Neural cell (in vitro differentiated cells): ENCODE measurements at regions not wholly inside any gene's neighbourhood (a gene's known extent, or its start where the extent isn't known, plus 50 kb on each side); places are given as distances from the start of the nearest gene placed in this dataset.

Source experiments
- H2AFZ ChIP-seq: fragments of 200-600, 300-800 bp; sonication (generic), shearing (Covaris generic); 2 replicates; pipeline ENCODE4 v1.6.0; 2014; ENCODE audit warnings: low read depth, mild to moderate bottlenecking, antibody characterized with exemption, low read length, moderate library complexity
- H3F3A ChIP-seq: fragments of 200-600 bp; shearing (Covaris generic); 2 replicates; pipeline ENCODE4 v1.6.1; 2016; ENCODE audit warnings: mild to moderate bottlenecking, moderate library complexity, mixed read lengths, antibody characterized with exemption, low read length; ENCODE audit not compliant: insufficient read depth, poor library complexity, severe bottlenecking
- H3K27ac ChIP-seq: fragments of 200-600, 300-800 bp; sonication (generic), shearing (Covaris generic); 2 replicates; pipeline ENCODE4 v1.5.1; 2014; ENCODE audit warnings: mild to moderate bottlenecking, low read length, moderate library complexity
- H3K27me3 ChIP-seq: fragments of 300-800, 200-600 bp; sonication (generic), shearing (Covaris generic); 2 replicates; pipeline ENCODE4 v1.6.0; 2014; ENCODE audit warnings: mild to moderate bottlenecking, low read depth, low read length, moderate library complexity; ENCODE audit not compliant: insufficient read depth
- H3K36me3 ChIP-seq: fragments of 300-800, 200-600 bp; sonication (generic), shearing (Covaris generic); 2 replicates; pipeline ENCODE4 v1.5.1; 2014; ENCODE audit warnings: mild to moderate bottlenecking, antibody characterized with exemption, low read length, moderate library complexity; ENCODE audit not compliant: insufficient read depth
- H3K4me2 ChIP-seq: fragments of 300-800, 200-600 bp; sonication (generic), shearing (Covaris generic); 2 replicates; pipeline ENCODE4 v1.6.0; 2014; ENCODE audit warnings: mild to moderate bottlenecking, low read length
- H3K4me3 ChIP-seq: fragments of 300-800, 200-600 bp; sonication (generic), shearing (Covaris generic); 2 replicates; pipeline ENCODE4 v1.5.1; 2014; ENCODE audit warnings: mild to moderate bottlenecking, low read length, moderate library complexity
- H3K79me2 ChIP-seq: fragments of 200-600 bp; shearing (Covaris generic); replicated peaks from 2 replicates; pipeline ENCODE4 v1.6.0; 2014; ENCODE audit warnings: mild to moderate bottlenecking, low read length, moderate library complexity; ENCODE audit not compliant: insufficient read depth
- H3K9ac ChIP-seq: fragments of 300-800, 200-600 bp; sonication (generic), shearing (Covaris generic); 2 replicates; pipeline ENCODE4 v1.6.1; 2016; ENCODE audit warnings: mild to moderate bottlenecking, low read length, mixed read lengths
- H3K9me2 ChIP-seq: fragments of 200-600 bp; shearing (Covaris generic); 2 replicates; pipeline ENCODE4 v1.6.1; 2016; ENCODE audit warnings: mild to moderate bottlenecking, low read length, mixed read lengths; ENCODE audit not compliant: insufficient read depth
- H3K9me3 ChIP-seq: fragments of 200-600, 300-800 bp; sonication (generic), shearing (Covaris generic); 2 replicates; pipeline ENCODE4 v1.6.1; 2016; ENCODE audit warnings: mild to moderate bottlenecking, mixed run types, low read length, moderate library complexity, mixed read lengths
- H4K20me1 ChIP-seq: fragments of 200-600 bp; shearing (Covaris generic); 2 replicates; pipeline ENCODE4 v1.6.1; 2016; ENCODE audit warnings: mild to moderate bottlenecking, mixed run types; ENCODE audit not compliant: insufficient read depth
- EP300 ChIP-seq: fragments of 450-650 bp; conservative IDR thresholded peaks from 2 replicates; pipeline ENCODE4 v1.6.1; 2014; ENCODE audit warnings: antibody characterized with exemption, mild to moderate bottlenecking, moderate library complexity; ENCODE audit not compliant: poor library complexity, severe bottlenecking
- EZH2 ChIP-seq: fragments of 200-600, 300-800 bp; shearing (Covaris generic), sonication (generic); IDR thresholded peaks from 2 replicates; pipeline ENCODE4 v1.6.1; 2014; ENCODE audit warnings: antibody characterized with exemption, low read length, borderline replicate concordance, mild to moderate bottlenecking; ENCODE audit not compliant: insufficient read depth, poor library complexity, severe bottlenecking
- MXI1 ChIP-seq: fragments of 450-650 bp; conservative IDR thresholded peaks from 2 replicates; pipeline ENCODE4 v1.6.1; 2014; ENCODE audit warnings: antibody characterized with exemption, mild to moderate bottlenecking; ENCODE audit not compliant: poor library complexity, severe bottlenecking
- POLR2AphosphoS5 ChIP-seq: IDR thresholded peaks from 2 replicates; pipeline ENCODE4 v1.6.1; 2012
- RAD21 ChIP-seq: fragments of 450-650 bp; conservative IDR thresholded peaks from 2 replicates; pipeline ENCODE4 v1.6.1; 2014; ENCODE audit warnings: antibody characterized with exemption, mild to moderate bottlenecking, moderate library complexity
- SMC3 ChIP-seq: fragments of 450-650 bp; conservative IDR thresholded peaks from 2 replicates; pipeline ENCODE4 v1.6.1; 2014; ENCODE audit warnings: antibody characterized with exemption, mild to moderate bottlenecking, moderate library complexity; ENCODE audit not compliant: poor library complexity
- TAF1 ChIP-seq: IDR thresholded peaks from 2 replicates; pipeline ENCODE4 v1.6.1; 2012; ENCODE audit warnings: low read depth
- TF ChIP-seq, protein P1 (sequence below): IDR thresholded peaks from 2 replicates; pipeline ENCODE4 v1.6.1; 2012; ENCODE audit warnings: borderline replicate concordance
- TF ChIP-seq, protein P2 (sequence below): fragments of 450-650 bp; IDR thresholded peaks from 2 replicates; pipeline ENCODE4 v1.5.1; 2014; ENCODE audit warnings: antibody characterized with exemption, mild to moderate bottlenecking, moderate library complexity; ENCODE audit not compliant: poor library complexity, severe bottlenecking

- Histone ChIP-seq H3K9ac (no peak overlapping the region), H3K27me3 (no peaks in the 10 kb centered on the region), H2AFZ (no peak overlapping the region), H3F3A (no peaks in the 10 kb centered on the region), H3K4me3 (no peak overlapping the region), H3K4me2 (no peak overlapping the region), H3K27ac (no peak overlapping the region), H3K36me3 (no peaks in the 10 kb centered on the region), H3K9me2 (no peaks in the 10 kb centered on the region), H3K79me2 (no peaks in the 10 kb centered on the region), H3K9me3 (no peaks in the 10 kb centered on the region), H4K20me1 (no peaks in the 10 kb centered on the region)
- TF ChIP-seq POLR2AphosphoS5, result no peak
These were observed 672.4 kb downstream of the HTR1B start for GRCh38 chr6:76790881-76791280.

- Histone ChIP-seq H3K9me2 (no peaks in the 10 kb centered on the region), H2AFZ (no peak overlapping the region), H3K4me3 (no peak overlapping the region), H3K4me2 (no peak overlapping the region), H3K9ac (no peak overlapping the region), H3K79me2 (no peaks in the 10 kb centered on the region), H3K9me3 (no peaks in the 10 kb centered on the region), H3F3A (no peaks in the 10 kb centered on the region), H3K27ac (no peak overlapping the region), H3K27me3 (no peaks in the 10 kb centered on the region), H3K36me3 (no peaks in the 10 kb centered on the region), H4K20me1 (no peaks in the 10 kb centered on the region)
- TF ChIP-seq EP300 (no peak), TAF1 (no peak), SMC3 (no peak), RAD21 (no peak)
- TF ChIP-seq, protein P1, sequence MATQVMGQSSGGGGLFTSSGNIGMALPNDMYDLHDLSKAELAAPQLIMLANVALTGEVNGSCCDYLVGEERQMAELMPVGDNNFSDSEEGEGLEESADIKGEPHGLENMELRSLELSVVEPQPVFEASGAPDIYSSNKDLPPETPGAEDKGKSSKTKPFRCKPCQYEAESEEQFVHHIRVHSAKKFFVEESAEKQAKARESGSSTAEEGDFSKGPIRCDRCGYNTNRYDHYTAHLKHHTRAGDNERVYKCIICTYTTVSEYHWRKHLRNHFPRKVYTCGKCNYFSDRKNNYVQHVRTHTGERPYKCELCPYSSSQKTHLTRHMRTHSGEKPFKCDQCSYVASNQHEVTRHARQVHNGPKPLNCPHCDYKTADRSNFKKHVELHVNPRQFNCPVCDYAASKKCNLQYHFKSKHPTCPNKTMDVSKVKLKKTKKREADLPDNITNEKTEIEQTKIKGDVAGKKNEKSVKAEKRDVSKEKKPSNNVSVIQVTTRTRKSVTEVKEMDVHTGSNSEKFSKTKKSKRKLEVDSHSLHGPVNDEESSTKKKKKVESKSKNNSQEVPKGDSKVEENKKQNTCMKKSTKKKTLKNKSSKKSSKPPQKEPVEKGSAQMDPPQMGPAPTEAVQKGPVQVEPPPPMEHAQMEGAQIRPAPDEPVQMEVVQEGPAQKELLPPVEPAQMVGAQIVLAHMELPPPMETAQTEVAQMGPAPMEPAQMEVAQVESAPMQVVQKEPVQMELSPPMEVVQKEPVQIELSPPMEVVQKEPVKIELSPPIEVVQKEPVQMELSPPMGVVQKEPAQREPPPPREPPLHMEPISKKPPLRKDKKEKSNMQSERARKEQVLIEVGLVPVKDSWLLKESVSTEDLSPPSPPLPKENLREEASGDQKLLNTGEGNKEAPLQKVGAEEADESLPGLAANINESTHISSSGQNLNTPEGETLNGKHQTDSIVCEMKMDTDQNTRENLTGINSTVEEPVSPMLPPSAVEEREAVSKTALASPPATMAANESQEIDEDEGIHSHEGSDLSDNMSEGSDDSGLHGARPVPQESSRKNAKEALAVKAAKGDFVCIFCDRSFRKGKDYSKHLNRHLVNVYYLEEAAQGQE, result no peak
These were observed 673.1 kb downstream of the HTR1B start for GRCh38 chr6:76790045-76790796.

- no peaks in the 10 kb centered on the region for H3K36me3 ChIP-seq
- no peak overlapping the region for H3K4me3 ChIP-seq
- H3K79me2 ChIP-seq, result no peaks in the 10 kb centered on the region
- H3F3A ChIP-seq, result no peaks in the 10 kb centered on the region
- no peak overlapping the region for H3K4me2 ChIP-seq
- no peaks in the 10 kb centered on the region for H3K27me3 ChIP-seq
- no peaks in the 10 kb centered on the region for H4K20me1 ChIP-seq
- H2AFZ ChIP-seq, result no peak overlapping the region
- H3K9ac ChIP-seq, result no peak overlapping the region
- H3K9me3 ChIP-seq, result no peaks in the 10 kb centered on the region
- H3K9me2 ChIP-seq, result no peaks in the 10 kb centered on the region
- no peak overlapping the region for H3K27ac ChIP-seq
- TF ChIP-seq EP300 (no peak), SMC3 (no peak)
These were observed 673.7 kb downstream of the HTR1B start for GRCh38 chr6:76789580-76789979.

GRCh38 chr6:76788155-76788554 is 675.1 kb downstream of the HTR1B start:
- Histone ChIP-seq H3K9ac (no peak overlapping the region), H3K9me3 (no peaks in the 10 kb centered on the region), H3K27ac (no peak overlapping the region), H3K4me2 (no peak overlapping the region), H3K27me3 (no peaks in the 10 kb centered on the region), H4K20me1 (no peaks in the 10 kb centered on the region), H3K9me2 (no peaks in the 10 kb centered on the region), H3K79me2 (no peaks in the 10 kb centered on the region), H3K36me3 (no peaks in the 10 kb centered on the region), H2AFZ (no peak overlapping the region), H3K4me3 (no peak overlapping the region), H3F3A (no peaks in the 10 kb centered on the region)
- no peak for TF ChIP-seq RAD21
- TF ChIP-seq EZH2, result no peak
- TF ChIP-seq MXI1, result no peak
- TF ChIP-seq, protein P2, sequence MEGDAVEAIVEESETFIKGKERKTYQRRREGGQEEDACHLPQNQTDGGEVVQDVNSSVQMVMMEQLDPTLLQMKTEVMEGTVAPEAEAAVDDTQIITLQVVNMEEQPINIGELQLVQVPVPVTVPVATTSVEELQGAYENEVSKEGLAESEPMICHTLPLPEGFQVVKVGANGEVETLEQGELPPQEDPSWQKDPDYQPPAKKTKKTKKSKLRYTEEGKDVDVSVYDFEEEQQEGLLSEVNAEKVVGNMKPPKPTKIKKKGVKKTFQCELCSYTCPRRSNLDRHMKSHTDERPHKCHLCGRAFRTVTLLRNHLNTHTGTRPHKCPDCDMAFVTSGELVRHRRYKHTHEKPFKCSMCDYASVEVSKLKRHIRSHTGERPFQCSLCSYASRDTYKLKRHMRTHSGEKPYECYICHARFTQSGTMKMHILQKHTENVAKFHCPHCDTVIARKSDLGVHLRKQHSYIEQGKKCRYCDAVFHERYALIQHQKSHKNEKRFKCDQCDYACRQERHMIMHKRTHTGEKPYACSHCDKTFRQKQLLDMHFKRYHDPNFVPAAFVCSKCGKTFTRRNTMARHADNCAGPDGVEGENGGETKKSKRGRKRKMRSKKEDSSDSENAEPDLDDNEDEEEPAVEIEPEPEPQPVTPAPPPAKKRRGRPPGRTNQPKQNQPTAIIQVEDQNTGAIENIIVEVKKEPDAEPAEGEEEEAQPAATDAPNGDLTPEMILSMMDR, result no peak
- TF ChIP-seq POLR2AphosphoS5, result no peak
